Fibroblast of the aortic adventitia (primary cell): ENCODE measurements at regions not wholly inside any gene's neighbourhood (a gene's known extent, or its start where the extent isn't known, plus 50 kb on each side); places are given as distances from the start of the nearest gene placed in this dataset.

Experiments
- DNase-seq: peaks from one replicate; pipeline ENCODE4 v3.0.0-alpha.2; 2010; ENCODE audit warnings: low read depth
- H3K4me3 ChIP-seq: 2 replicates; pipeline ENCODE4 v1.5.1; 2011; ENCODE audit warnings: low read depth, mild to moderate bottlenecking, control low read depth, low read length, moderate library complexity
- TF ChIP-seq, protein P1 (sequence below): IDR thresholded peaks from 2 replicates; pipeline ENCODE4 v1.5.1; 2011; ENCODE audit warnings: mild to moderate bottlenecking, low read length, control low read depth, inconsistent platforms; ENCODE audit not compliant: insufficient read depth

- H3K4me3 ChIP-seq: no peak overlapping the region
- no peak for DNase-seq
- TF ChIP-seq, protein P1, sequence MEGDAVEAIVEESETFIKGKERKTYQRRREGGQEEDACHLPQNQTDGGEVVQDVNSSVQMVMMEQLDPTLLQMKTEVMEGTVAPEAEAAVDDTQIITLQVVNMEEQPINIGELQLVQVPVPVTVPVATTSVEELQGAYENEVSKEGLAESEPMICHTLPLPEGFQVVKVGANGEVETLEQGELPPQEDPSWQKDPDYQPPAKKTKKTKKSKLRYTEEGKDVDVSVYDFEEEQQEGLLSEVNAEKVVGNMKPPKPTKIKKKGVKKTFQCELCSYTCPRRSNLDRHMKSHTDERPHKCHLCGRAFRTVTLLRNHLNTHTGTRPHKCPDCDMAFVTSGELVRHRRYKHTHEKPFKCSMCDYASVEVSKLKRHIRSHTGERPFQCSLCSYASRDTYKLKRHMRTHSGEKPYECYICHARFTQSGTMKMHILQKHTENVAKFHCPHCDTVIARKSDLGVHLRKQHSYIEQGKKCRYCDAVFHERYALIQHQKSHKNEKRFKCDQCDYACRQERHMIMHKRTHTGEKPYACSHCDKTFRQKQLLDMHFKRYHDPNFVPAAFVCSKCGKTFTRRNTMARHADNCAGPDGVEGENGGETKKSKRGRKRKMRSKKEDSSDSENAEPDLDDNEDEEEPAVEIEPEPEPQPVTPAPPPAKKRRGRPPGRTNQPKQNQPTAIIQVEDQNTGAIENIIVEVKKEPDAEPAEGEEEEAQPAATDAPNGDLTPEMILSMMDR: no peak
These were observed 264.8 kb upstream of the RND3 start for GRCh38 chr2:150752229-150752628.

DNA sequence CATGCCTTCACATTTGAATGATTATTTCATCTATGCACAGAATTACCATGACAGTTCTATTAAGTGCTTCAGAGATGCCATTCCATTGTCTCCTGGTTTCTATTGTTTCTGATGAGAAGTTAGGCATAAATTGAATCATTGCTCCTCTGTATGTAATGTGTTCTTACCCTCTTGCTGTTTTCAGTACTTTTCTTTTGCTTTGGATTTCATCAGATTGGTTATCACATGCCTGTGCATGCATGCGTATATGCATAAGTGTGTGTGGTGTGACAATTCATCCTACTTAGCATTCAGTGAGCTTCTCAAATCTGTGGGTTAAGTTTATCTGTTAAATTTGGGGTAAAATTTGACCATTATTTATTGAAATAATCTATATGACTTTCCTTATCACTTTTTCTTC is 263.3 kb upstream of the RND3 start:
- TF ChIP-seq, protein P1: no peak
- no peak overlapping the region for H3K4me3 ChIP-seq
- DNase-seq: peak; percentile 11

DNA sequence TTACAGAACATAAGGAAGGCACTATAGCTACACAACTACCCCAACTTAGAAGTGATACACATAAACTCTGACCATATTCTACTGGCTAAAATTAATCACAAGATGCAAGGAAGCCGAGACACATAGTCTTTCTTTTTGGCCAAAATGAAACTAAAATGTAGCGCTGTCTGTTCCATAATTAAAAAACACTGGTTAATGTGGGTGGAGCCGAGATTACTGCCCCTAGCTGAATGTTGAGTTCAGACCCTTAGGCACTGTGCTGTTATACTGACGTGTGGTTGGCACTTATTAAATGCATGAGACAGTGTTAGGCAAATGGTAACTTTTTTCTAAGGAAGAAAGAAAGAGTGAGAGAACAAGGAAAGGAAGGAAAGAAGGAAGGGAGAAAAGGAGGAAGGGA is 254.6 kb upstream of the RND3 start:
- H3K4me3 ChIP-seq: no peak overlapping the region
- no peak for DNase-seq
- TF ChIP-seq, protein P1: no peak

DNA sequence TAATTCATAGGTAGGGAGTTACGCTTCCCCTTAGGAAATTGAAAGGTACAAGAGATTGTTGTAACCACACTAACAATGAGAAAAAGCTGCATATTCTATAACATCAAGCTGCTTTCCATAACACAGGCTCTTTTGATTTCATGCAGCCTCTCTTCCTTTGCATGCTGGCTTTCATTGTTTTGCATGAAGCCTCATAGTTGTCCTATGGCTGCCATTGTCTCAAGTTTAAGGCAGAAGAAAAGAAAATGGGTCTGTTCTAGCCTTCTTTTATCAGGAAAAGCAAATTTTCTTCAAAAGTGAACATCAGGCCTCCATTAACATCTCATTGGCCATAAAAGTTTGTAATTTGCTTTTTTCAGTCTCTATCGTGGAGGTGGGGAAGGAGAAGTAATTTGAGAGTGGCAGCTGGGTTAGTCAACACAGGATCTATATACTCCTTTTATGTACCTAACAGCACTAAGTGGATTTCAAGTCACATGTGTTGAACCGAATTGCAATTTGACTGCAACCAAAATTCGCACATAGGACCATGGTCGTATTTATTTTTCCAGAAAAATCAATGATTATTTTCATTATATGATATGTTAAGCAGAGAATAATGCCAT is 248.5 kb upstream of the RND3 start:
- H3K4me3 ChIP-seq: no peak overlapping the region
- TF ChIP-seq, protein P1: no peak
- DNase-seq: no peak

- DNase-seq: peak; percentile 14
- no peak overlapping the region for H3K4me3 ChIP-seq
- TF ChIP-seq, protein P1: no peak
These were observed 245.7 kb upstream of the RND3 start for GRCh38 chr2:150733051-150733618.

GRCh38 chr2:150732491-150732890 is 245.0 kb upstream of the RND3 start:
- TF ChIP-seq, protein P1: no peak
- H3K4me3 ChIP-seq: no peak overlapping the region
- DNase-seq: no peak

DNA sequence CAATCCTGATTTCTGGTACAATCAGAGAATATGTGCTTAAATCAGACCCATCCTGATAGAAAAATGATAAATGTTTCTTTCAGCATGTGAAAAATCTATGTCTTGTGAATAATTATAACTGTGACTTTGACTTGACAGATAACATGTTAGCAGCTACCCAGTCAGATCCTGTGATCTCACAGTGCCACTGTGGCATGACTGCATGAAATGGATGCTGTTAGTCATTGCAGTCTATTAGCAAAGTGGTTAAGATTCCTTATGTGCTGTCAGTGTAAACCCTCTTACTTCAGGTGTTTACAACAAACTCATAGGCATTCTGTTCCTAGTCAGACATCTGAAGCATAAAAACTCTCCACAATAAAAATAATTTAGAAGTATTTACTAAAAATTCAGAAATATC is 244.6 kb upstream of the RND3 start:
- no peak overlapping the region for H3K4me3 ChIP-seq
- TF ChIP-seq, protein P1: no peak
- peak; percentile 55 for DNase-seq
